H9 (cell line): ENCODE measurements at regions not wholly inside any gene's neighbourhood (a gene's known extent, or its start where the extent isn't known, plus 50 kb on each side); places are given as distances from the start of the nearest gene placed in this dataset.
A peak's percentile ranks its signal among the peaks of the same experiment; 100 is the strongest.

ENCODE experiments used
- DNase-seq: peaks from one replicate; pipeline ENCODE4 v3.0.0-alpha.2; 2017
- H2AFZ ChIP-seq: one replicate; pipeline ENCODE4 v1.6.1; 2013; ENCODE audit warnings: mild to moderate bottlenecking, low read length, control low read depth, moderate library complexity
- H2AK5ac ChIP-seq: 2 replicates; pipeline ENCODE4 v1.6.1; 2013; ENCODE audit warnings: low read length, control low read depth, mixed read lengths; ENCODE audit not compliant: insufficient read length
- H2BK120ac ChIP-seq: one replicate; pipeline ENCODE4 v1.6.1; 2013; ENCODE audit warnings: low read depth, mild to moderate bottlenecking, low read length, control low read depth, inconsistent platforms; ENCODE audit not compliant: poor library complexity, severe bottlenecking
- H2BK12ac ChIP-seq: 2 replicates; pipeline ENCODE4 v1.6.1; 2013; ENCODE audit warnings: low read length, control low read depth, mixed read lengths, low read depth; ENCODE audit not compliant: insufficient read length
- H2BK15ac ChIP-seq: 2 replicates; pipeline ENCODE4 v1.6.1; 2013; ENCODE audit warnings: low read depth, low read length, control low read depth
- H2BK20ac ChIP-seq: one replicate; pipeline ENCODE4 v1.6.1; 2013; ENCODE audit warnings: low read depth, mild to moderate bottlenecking, low read length, control low read depth, inconsistent platforms; ENCODE audit not compliant: poor library complexity, severe bottlenecking
- H2BK5ac ChIP-seq: 2 replicates; pipeline ENCODE4 v1.6.1; 2013; ENCODE audit warnings: low read length, control low read depth, mixed read lengths; ENCODE audit not compliant: insufficient read length
- H3K14ac ChIP-seq: 2 replicates; pipeline ENCODE4 v1.6.1; 2013; ENCODE audit warnings: low read length, control low read depth; ENCODE audit not compliant: insufficient read depth
- H3K18ac ChIP-seq: 2 replicates; pipeline ENCODE4 v1.6.1; 2013; ENCODE audit warnings: low read depth, mild to moderate bottlenecking, mixed read lengths, low read length, control low read depth; ENCODE audit not compliant: insufficient read length
- H3K23ac ChIP-seq: 2 replicates; pipeline ENCODE4 v1.6.1; 2013; ENCODE audit warnings: low read length, control low read depth, mixed read lengths, low read depth; ENCODE audit not compliant: insufficient read length
- H3K23me2 ChIP-seq: 2 replicates; pipeline ENCODE4 v1.6.1; 2013; ENCODE audit warnings: low read depth, mild to moderate bottlenecking, mixed read lengths, low read length, control low read depth; ENCODE audit not compliant: insufficient read length, poor library complexity, severe bottlenecking
- H3K27ac ChIP-seq: 2 replicates; pipeline ENCODE4 v1.5.1; 2013; ENCODE audit warnings: low read length, control low read depth, mixed read lengths, low read depth; ENCODE audit not compliant: insufficient read length
- H3K27me3 ChIP-seq: 2 replicates; pipeline ENCODE4 v1.6.1; 2013; ENCODE audit warnings: low read length, control low read depth, inconsistent platforms; ENCODE audit not compliant: insufficient read depth
- H3K4ac ChIP-seq: 2 replicates; pipeline ENCODE4 v1.6.1; 2013; ENCODE audit warnings: low read depth, mild to moderate bottlenecking, control low read depth, inconsistent platforms, low read length, moderate library complexity
- H3K4me1 ChIP-seq: 2 replicates; pipeline ENCODE4 v1.6.1; 2013; ENCODE audit warnings: low read length, control low read depth, inconsistent platforms; ENCODE audit not compliant: insufficient read depth
- H3K4me2 ChIP-seq: 2 replicates; pipeline ENCODE4 v1.6.1; 2013; ENCODE audit warnings: low read length, control low read depth, mixed read lengths; ENCODE audit not compliant: insufficient read length, insufficient read depth
- H3K56ac ChIP-seq: 2 replicates; pipeline ENCODE4 v1.6.1; 2013; ENCODE audit warnings: low read depth, mild to moderate bottlenecking, mixed read lengths, low read length, control low read depth; ENCODE audit not compliant: insufficient read length
- H3K79me1 ChIP-seq: 2 replicates; pipeline ENCODE4 v1.6.1; 2013; ENCODE audit warnings: low read depth, mild to moderate bottlenecking, moderate library complexity, low read length, control low read depth, inconsistent platforms; ENCODE audit not compliant: insufficient read depth, poor library complexity, severe bottlenecking
- H3K79me2 ChIP-seq: 2 replicates; pipeline ENCODE4 v1.6.1; 2013; ENCODE audit warnings: low read length, control low read depth, inconsistent platforms; ENCODE audit not compliant: insufficient read depth
- H3K9ac ChIP-seq: 2 replicates; pipeline ENCODE4 v1.6.1; 2013; ENCODE audit warnings: low read length, control low read depth, mixed read lengths; ENCODE audit not compliant: insufficient read length; ENCODE audit errors: extremely low read depth
- H3K9me3 ChIP-seq: one replicate; pipeline ENCODE4 v1.6.1; 2013; ENCODE audit warnings: low read depth, low read length, inconsistent platforms; ENCODE audit not compliant: control insufficient read depth
- H3T11ph ChIP-seq: one replicate; pipeline ENCODE4 v1.6.1; 2013; ENCODE audit warnings: mild to moderate bottlenecking, low read length, control low read depth, inconsistent platforms
- H4K20me1 ChIP-seq: one replicate; pipeline ENCODE4 v1.6.1; 2013; ENCODE audit not compliant: control insufficient read depth, insufficient read length, insufficient read depth
- H4K5ac ChIP-seq: 2 replicates; pipeline ENCODE4 v1.6.1; 2013; ENCODE audit warnings: low read depth, mild to moderate bottlenecking, mixed read lengths, low read length, control low read depth; ENCODE audit not compliant: insufficient read length
- H4K8ac ChIP-seq: replicated peaks from 2 replicates; pipeline ENCODE4 v1.6.1; 2013; ENCODE audit warnings: low read length, control low read depth, mixed read lengths, low read depth; ENCODE audit not compliant: insufficient read length
- H4K91ac ChIP-seq: 2 replicates; pipeline ENCODE4 v1.6.1; 2013; ENCODE audit warnings: low read depth, mild to moderate bottlenecking, moderate library complexity, mixed read lengths, low read length, control low read depth; ENCODE audit not compliant: insufficient read length
- H3K27ac Mint-ChIP-seq, 3 experiments: 2 replicates in 2 of 3; 3 replicates in 1 of 3; pipeline ENCODE4 v1.8.0; 2020 to 2021; ENCODE audit warnings: mixed read lengths in 3 of 3, mild to moderate bottlenecking in 1 of 3, moderate library complexity in 1 of 3
- H3K27me3 Mint-ChIP-seq: 2 replicates; pipeline ENCODE4 v1.8.0; 2021; ENCODE audit warnings: low read depth, mild to moderate bottlenecking, moderate library complexity, mixed read lengths
- H3K36me3 Mint-ChIP-seq, 3 experiments: 2 replicates in 2 of 3; 3 replicates in 1 of 3; pipeline ENCODE4 v1.8.0; 2020 to 2021; ENCODE audit warnings: low read depth in 3 of 3, mixed read lengths in 3 of 3; ENCODE audit not compliant: insufficient read depth in 1 of 3
- H3K4me1 Mint-ChIP-seq, 2 experiments: 2 replicates each; pipeline ENCODE4 v1.8.0; 2020; ENCODE audit warnings: mixed read lengths in 2 of 2
- H3K4me3 Mint-ChIP-seq, 2 experiments: 2 replicates in 1 of 2; 3 replicates in 1 of 2; pipeline ENCODE4 v1.8.0; 2020 to 2021; ENCODE audit warnings: mild to moderate bottlenecking in 2 of 2, mixed read lengths in 2 of 2, moderate library complexity in 1 of 2
- H3K9me3 Mint-ChIP-seq, 2 experiments: 2 replicates in 1 of 2; 3 replicates in 1 of 2; pipeline ENCODE4 v1.8.0; 2020; ENCODE audit warnings: mild to moderate bottlenecking in 2 of 2, mixed read lengths in 2 of 2, moderate library complexity in 1 of 2
- WGBS: extraction: QIAGEN DNeasy Blood & Tissue Kit; methylation state at CpG from one replicate; pipeline ENCODE4 v1.1.7; 2013; ENCODE audit warnings: missing lambda C conversion rate, low lambda C conversion rate, mixed read lengths; ENCODE audit not compliant: insufficient read length; ENCODE audit errors: extremely low coverage; 5-methylcytosine and 5-hydroxymethylcytosine counted together
- TF ChIP-seq, protein P1 (sequence below): fragments of 200-600 bp; sonication (generic); conservative IDR thresholded peaks from 3 replicates; pipeline ENCODE4 v1.8.0; 2021; ENCODE audit warnings: antibody characterized with exemption, mild to moderate bottlenecking

DNA sequence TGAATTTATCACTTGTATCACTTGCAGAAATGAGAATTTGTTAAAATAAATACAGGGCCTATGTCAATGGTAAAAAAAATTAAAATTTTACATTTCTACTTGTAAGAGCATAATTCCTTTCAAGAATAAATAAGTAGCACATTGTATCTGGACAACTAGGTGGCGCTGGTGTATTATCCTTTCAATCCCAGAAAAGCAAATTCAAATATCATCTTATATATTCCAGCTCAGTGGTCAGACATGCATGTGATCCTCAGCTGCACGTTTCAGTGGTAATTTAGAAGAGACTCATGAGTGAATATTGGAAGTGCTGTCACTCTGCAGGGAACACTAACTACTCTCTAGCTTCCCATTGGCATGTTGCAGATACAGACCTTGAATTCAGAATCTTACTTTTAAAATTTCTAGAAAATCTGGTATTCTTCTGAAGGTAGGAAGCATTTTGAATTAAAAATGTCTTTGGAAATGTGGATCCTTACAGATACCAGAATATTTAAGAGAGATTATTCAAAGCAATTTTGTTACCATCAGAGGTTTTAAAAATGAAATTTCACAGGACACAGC is 1414.7 kb upstream of the TENM3 start:
- no peak overlapping the region for H3K18ac ChIP-seq
- TF ChIP-seq, protein P1, sequence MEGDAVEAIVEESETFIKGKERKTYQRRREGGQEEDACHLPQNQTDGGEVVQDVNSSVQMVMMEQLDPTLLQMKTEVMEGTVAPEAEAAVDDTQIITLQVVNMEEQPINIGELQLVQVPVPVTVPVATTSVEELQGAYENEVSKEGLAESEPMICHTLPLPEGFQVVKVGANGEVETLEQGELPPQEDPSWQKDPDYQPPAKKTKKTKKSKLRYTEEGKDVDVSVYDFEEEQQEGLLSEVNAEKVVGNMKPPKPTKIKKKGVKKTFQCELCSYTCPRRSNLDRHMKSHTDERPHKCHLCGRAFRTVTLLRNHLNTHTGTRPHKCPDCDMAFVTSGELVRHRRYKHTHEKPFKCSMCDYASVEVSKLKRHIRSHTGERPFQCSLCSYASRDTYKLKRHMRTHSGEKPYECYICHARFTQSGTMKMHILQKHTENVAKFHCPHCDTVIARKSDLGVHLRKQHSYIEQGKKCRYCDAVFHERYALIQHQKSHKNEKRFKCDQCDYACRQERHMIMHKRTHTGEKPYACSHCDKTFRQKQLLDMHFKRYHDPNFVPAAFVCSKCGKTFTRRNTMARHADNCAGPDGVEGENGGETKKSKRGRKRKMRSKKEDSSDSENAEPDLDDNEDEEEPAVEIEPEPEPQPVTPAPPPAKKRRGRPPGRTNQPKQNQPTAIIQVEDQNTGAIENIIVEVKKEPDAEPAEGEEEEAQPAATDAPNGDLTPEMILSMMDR = peak; percentile 79
- H2BK12ac ChIP-seq = no peak overlapping the region
- H2AFZ ChIP-seq = no peak overlapping the region
- H3K23me2 ChIP-seq = no peaks in the 10 kb centered on the region
- no peak overlapping the region for H3K4ac ChIP-seq
- H2BK20ac ChIP-seq = no peak overlapping the region
- no peak overlapping the region for H4K8ac ChIP-seq
- no peak overlapping the region for H3K27ac Mint-ChIP-seq
- H3K27me3 ChIP-seq = no peaks in the 10 kb centered on the region
- no peak overlapping the region for H2AK5ac ChIP-seq
- H4K91ac ChIP-seq = no peak overlapping the region
- H3K27me3 Mint-ChIP-seq = no peaks in the 10 kb centered on the region
- H2BK5ac ChIP-seq = no peak overlapping the region
- H3K23ac ChIP-seq = no peak overlapping the region
- peaks cover 0 to 8% of the 10 kb centered on the region in 2 experiments; a peak in 4 of 5 replicates for H3K9me3 Mint-ChIP-seq
- peaks cover 0 to 10% (median 4%) of the 10 kb centered on the region in 3 experiments; a peak in 3 of 7 replicates for H3K36me3 Mint-ChIP-seq
- H4K5ac ChIP-seq = no peak overlapping the region
- H3K4me3 Mint-ChIP-seq = no peak overlapping the region
- no peak overlapping the region for H3K4me2 ChIP-seq
- DNase-seq = no peak
- H2BK120ac ChIP-seq = no peak overlapping the region
- no peak overlapping the region for H3T11ph ChIP-seq
- H4K20me1 ChIP-seq = no peaks in the 10 kb centered on the region
- no peaks in the 10 kb centered on the region for H3K79me2 ChIP-seq
- H3K4me1 Mint-ChIP-seq = peaks cover 11 to 13% of the 10 kb centered on the region in 2 experiments
- H3K14ac ChIP-seq = no peak overlapping the region
- no peaks in the 10 kb centered on the region for H3K9me3 ChIP-seq
- H3K9ac ChIP-seq = no peak overlapping the region
- H3K79me1 ChIP-seq = no peaks in the 10 kb centered on the region
- WGBS = no CpG with 5 or more reads among the region's 2 CpGs
- H3K4me1 ChIP-seq = 0 out of 2 replicates have a peak, but pooled peaks cover 2% of the 10 kb centered on the region
- H3K56ac ChIP-seq = no peak overlapping the region
- H2BK15ac ChIP-seq = no peak overlapping the region
- H3K27ac ChIP-seq = no peak overlapping the region
